Stimulated activated CD4-positive, alpha-beta T cell treated with anti-CD3 and anti-CD28 coated beads, Interleukin-4, amount 100 ng/mL, for 4 hours (primary cell): ENCODE measurements at regions not wholly inside any gene's neighbourhood (a gene's known extent, or its start where the extent isn't known, plus 50 kb on each side); places are given as distances from the start of the nearest gene placed in this dataset.

Experiments used
- DNase-seq, 2 experiments: peaks; one replicate each; pipeline ENCODE4 v3.0.0-alpha.2; 2020

DNA sequence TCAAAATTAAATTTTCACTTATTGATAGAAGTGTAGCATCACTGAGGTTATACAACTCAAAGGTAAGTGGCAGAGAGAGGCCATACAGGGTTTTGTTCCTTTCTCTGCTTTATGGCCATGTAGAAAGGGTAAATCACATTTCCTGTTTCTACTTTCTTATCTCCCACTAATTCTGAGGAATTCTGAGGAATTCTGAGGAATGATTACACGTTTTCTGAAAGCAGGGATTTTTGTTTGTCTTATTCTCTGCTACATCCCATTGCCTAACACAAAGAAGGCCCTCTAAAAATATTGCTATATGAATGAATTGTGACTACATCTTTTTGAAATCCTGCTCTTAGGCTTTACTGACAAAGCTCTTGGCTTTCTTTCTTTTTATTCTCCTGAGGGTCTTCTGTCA, 516.9 kb upstream of the ZNF608 start:
- no peak for DNase-seq

DNA sequence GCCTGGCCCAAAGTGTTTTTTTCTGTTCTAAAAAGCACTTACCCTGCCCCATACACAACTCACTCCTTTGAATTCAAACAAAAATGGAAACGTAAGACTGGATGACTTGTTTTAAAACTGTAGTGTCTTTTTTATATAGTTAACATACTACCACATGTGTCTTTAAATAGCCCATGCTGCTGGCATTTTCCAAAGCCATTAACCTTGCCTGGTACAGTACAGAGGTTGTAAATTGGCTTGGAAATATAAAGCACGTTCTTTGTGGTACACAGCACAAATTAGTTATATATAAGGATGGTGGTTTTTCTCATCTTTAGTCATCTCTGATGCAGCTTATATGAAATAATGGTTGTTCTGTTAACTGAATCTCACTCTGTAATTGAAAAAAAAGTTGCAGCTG, 519.7 kb upstream of the ZNF608 start:
- DNase-seq = no peak

DNA sequence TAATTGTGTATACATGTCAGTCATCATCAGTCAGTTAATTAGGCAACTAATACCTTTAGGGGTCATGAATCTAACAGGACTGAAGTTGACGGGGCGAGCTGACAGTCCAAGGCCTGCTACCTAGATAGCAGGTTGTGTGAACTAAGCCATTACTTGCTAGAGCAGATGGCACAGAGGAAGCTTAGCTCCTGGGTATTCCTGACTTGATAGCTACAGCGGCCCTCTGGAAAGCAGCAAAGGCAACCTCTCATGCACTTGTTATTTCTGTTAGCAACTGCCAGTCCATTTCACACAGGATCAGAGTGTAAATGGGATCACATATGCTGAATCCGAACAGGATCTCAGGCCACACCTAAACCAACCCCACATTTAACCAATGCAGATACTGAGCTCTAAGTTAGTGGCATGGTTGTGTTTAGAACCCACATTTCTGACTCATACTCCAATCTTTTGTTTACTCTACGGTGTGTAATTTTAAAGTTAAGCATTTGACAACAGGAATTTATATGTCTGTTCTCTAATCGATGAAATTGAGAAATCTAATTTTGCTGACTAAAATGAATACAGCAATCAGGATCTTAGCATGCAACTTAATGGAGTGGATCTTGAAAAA, 521.3 kb upstream of the ZNF608 start:
- no peak for DNase-seq

DNA sequence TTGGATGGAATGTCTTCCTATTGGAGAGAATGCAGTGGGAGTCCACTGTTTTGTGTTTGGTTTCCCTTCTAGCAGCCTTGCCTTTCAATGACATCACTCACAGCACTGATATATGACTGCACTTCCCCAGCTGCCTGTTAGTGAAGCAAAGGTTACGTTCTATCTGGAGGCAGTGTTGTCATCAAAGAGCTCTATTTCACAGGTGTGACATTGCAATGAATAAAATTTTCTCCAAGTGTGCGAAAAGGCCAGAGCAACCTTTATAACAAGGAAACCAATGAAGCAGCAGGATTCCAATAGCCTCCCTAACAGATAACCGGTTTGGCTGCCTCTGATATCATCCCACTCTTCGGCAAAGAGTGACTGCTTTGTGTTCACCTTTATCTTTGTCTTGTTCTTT, 523.5 kb upstream of the ZNF608 start:
- DNase-seq = no peak

GRCh38 chr5:125272357-125272756, 525.9 kb upstream of the ZNF608 start:
- DNase-seq = no peak

GRCh38 chr5:125274211-125274610, 527.8 kb upstream of the ZNF608 start:
- DNase-seq = no peak

- DNase-seq = no peak
Measured at GRCh38 chr5:125274938-125275724, 528.7 kb upstream of the ZNF608 start.

- DNase-seq = no peak
Measured at GRCh38 chr5:125275725-125276090, 529.3 kb upstream of the ZNF608 start.

DNA sequence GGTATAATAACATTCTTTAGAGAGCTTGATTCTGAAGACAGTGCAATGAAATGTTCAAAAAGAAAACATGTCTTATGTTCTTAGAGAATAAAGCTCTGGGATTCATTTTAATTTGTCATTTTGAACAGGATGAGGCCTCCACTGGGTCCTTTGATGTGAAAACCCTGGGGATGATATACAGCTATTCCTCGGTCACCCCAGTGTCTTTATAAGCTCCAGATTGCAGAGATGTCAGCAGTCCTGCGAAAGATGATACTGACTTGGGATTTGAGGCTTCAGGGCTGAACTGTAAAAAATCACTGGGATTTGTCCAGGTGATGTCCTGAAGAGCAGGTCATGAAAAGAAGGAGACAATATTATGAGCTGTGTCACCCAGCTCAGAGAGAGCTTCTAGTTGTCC, 529.7 kb upstream of the ZNF608 start:
- no peak for DNase-seq

DNA sequence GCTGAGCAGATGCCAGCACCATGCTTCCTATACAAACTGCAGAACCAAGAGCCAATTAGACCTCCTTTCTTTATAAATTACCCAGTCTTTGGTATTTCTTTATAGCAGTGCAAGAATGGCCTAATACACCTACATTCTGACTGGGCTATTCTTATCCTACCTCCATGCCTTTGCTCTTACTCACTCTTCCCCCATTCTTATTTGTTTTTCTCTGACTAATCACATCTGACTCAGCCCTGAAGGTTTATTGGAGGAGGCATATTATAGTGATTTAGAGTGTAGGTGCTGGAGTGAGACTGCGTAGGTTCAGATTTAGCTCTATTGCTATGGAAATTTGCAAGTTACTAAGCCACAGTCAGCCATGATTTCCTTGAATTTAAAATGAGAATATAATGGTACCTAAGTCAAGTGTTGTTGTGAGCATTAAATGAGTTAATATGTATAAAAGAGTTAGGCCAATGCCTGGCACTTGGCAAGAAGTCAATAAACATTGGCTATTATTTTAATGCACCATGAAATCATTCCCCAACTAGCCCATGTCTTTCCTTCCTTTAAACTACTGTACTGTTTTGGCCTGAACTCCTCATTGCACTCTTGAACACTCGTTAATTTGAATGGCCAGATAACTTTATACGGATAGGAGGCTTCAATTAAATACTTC, 531.2 kb upstream of the ZNF608 start:
- no peak for DNase-seq

- no peak for DNase-seq
Measured at GRCh38 chr5:125278711-125279110, 532.3 kb upstream of the ZNF608 start.

DNA sequence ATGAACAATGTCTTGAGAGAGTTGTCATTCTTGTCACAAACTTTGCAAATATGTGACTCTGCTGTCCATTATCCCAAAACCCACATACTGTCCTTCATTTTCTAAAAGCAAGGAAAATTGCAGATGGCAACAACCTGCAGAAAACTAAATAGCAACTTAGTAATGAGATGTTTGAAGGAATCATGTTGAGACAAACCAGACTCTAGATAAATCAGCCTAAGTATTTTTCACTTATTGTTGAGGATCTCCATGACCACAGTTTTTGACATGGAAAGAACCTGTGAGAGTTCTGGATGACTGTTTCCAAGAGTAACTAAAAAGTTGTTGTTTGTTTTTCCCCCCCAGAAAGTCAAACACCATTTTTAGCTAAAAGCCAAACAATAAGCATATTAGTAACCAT, 535.2 kb upstream of the ZNF608 start:
- no peak for DNase-seq

DNA sequence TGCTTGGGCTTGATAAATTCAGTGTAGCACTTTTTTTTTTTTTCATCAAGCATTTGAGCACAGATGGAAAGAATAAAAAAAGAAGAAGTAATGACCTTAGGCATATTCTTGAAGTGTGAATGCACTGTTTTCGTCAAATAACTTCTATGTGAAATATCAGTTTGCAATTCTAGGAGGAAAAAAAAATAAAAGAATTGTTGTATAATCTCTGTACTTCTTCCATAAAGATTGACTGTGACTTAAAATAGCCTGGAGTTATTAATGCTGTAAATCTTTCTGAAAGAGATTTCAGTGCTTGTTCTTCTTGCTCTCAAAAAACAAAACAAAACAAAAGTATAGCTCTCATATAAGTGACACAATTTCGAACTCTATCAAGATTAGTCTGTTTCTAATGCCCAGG, 536.9 kb upstream of the ZNF608 start:
- no peak for DNase-seq

DNA sequence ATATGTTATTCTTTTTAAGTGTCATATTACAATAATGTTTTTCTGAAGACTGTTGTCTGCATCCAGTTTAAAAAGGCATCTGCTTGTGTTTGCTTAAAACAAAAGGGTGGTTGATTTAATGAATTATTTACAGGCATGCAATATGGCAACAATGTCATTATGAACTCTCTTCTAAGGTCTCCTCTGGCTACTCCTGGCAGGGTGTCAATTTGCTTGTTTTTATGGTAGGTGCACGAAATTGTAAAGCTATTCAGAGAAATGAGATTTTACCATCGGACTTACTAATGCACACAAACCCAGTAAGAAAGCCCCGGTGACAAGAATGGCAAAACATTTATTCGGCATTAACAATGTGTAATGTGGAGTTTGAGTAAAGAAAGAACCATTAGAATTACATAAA, 539.8 kb upstream of the ZNF608 start:
- no peak for DNase-seq

DNA sequence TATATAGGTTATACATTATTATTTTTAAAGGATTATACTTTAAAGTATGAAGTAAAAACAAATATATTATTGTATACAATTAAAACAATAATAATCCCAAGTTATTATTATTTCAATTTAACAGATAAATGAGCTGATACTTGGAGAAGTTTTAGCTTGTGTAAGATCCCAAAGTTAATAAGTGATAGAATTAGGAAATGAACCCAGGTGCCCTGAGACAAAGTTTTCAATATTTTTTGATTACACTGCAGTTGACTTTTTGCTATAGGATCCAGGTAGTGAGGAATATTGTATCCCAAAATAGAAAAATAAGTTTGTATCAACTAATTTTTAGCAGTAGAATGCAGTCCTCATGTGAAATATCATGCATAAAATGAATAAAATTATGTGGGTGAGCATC, 543.2 kb upstream of the ZNF608 start:
- no peak for DNase-seq

GRCh38 chr5:125290935-125291334, 544.5 kb upstream of the ZNF608 start:
- no peak for DNase-seq

DNA sequence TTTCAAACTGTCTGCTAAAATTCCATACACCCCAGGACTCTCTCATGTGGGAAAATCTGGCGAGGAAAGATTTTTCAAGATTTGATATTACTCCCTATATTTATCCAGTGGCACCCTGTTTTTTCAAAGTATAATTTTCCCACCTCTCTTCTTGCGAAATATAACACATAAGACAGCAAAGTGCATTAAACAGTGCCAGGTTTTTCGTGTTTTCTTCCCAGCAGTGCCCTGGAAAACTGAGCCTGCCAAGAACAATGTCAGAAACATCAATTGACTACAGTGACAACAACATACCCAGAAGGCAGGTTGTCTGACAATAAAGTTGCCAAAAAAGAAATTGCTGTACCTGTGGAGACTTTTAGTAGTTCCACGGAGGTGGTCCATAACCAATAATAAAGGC, 545.0 kb upstream of the ZNF608 start:
- DNase-seq = no peak

DNA sequence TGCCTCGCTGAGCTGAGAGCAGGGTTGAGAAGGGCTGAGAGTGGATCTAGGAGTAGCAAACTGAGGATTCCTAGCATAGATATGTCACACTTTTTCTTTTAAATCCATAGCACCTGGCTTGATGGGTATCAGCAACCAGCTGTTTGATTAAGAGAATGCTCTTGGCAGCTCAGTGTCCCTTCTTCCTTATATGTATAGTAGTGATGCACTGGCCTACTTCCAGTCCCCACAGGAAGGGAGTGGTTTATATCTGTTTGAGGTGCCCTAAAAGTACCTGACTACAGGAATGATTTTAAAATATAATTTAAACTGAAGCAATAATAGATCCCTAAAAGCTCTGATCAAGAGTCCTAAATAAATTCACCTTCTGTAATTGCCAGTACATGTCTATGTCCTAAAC, 546.8 kb upstream of the ZNF608 start:
- DNase-seq = no peak

DNA sequence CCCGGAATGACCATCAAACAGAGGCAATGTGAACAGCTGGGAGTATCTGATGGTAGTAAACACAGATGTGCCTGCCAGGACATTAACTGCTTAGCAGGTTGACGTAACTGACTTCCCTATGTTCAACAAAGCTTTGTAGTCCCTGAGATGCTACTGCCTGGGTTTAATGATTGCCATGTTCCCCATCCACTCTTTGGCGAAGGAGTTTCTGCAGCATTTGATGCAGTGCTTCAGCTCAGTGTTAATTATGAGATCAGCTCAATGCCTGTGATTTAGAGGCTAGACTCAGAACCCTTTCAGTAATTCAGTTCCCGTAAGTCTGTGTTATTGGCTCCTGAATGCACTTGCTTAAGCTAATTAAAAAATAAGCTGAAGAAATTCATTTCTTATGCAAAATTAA, 547.3 kb upstream of the ZNF608 start:
- no peak for DNase-seq

- DNase-seq = no peak
Measured at GRCh38 chr5:125294844-125295243, 548.4 kb upstream of the ZNF608 start.

DNA sequence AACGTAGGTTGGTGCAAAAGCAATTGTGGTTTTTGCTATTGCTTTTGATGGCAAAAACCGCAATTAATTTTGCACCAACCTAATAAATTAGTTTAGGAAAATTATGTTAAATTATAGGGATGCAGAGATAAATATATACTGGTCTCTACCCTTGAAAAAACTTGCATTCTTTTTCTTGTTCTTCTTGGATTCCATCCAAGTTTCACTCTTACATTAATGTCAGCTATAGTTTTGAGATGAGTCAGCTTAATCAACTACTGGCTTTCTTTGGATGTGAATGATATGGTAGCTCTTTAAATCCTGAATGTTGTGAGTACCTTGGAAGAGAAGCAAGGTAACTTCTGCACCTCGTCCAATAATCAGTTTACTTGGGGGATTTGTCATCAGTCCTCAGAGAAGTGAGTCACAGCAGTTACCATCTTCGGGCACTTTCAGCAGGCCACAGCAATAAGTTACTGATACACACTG, 549.0 kb upstream of the ZNF608 start:
- no peak for DNase-seq

DNA sequence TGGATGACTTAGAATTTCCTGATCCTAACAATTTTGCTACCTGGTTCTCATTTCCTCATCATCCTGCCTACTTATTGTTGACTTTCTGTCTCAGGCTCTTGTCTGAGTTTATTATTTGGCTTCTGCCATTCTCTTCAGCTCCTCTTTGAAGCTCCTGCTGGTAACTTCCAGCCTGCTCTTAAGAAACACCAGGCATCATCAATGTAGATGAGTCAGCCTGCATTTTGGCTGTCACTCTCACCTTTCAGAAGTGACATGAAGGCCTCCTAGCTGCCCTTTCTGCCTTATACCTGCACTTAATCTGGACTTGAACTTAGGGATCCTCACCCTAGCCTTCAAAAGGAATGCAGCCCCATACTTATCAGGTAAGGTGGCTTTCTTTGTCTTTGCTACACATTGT, 551.8 kb upstream of the ZNF608 start:
- no peak for DNase-seq

DNA sequence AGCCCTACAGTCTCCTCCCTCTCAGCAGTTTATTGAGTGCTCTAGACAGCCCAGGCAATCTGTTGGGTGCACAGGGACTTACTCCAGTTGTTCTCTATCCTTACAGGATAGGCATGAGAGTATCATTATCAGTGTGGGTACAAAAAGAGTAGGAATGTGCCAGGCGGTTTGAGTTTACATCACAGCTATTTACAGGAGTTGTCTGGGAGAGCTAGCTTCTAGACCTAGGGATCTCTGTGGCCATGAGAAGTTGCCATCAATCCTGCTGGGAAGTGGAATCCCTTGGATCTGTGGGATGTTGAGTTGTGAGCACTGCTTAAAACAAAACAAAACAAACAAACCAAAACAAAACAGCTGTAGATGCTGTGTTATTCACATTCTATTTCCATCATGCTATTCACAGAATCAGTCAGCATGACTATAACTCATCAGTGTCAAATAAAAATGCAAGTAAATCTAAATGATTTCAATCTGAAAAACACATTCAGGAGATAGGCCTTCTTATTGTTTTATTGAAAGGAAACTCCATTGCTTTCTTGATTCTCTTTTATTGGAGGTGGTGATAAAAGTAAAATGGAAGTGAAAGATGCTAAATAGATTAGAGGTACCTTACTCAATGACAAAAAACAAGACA, 552.4 kb upstream of the ZNF608 start:
- no peak for DNase-seq

DNA sequence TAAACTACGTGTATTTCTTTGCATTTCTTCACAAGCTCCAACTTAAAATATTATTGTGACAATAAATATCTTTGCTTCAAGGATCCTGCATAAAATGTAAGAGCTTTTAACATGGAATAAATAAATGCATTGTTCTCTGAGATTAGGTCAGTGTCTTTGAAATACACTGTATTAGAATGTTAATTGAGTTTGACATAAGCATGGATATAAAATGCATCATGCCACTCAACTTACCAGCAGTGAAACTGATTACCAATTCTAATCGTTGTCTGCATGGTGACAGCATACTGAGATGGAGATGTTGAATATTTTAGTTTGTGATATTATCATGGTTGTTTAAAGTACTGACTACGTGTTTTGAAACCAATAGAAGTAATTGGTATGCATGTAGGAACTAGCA, 555.3 kb upstream of the ZNF608 start:
- DNase-seq = no peak
